ENCODE measurements at regions not wholly inside any gene's neighbourhood (a gene's known extent, or its start where the extent isn't known, plus 50 kb on each side); places are given as distances from the start of the nearest gene placed in this dataset.
"Not testable (repeated sequence)": the region's sequence is repeated elsewhere in the genome, so short reads cannot be mapped to it uniquely, and the experiment has no call there.

- DNase-seq (ENCODE audit: low read depth, low spot score), result no peak
These were observed 314.6 kb downstream of the THBS2 start for GRCh38 chr6:168939041-168939440.

DNA sequence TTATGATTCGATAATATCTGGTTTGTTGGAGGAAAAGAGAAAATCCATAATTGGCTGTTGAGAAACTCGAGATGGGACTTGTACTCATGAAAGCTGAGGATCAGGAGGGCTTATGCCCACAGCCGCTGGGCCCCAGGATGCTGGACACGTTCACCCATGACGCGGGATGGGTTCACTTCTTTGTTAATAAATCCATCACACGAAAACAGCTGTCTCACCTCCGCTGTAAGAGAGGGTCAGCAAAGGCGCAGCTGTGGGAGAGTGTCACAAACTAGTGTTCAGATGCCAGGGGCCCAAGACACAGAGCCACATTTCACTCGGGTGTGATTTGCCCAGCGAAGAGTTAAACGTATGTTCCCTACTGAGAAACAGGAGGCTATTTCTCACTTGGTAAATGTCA lies 315.1 kb downstream of the THBS2 start:
- no peak for DNase-seq (ENCODE audit: low read depth, low spot score)

DNA sequence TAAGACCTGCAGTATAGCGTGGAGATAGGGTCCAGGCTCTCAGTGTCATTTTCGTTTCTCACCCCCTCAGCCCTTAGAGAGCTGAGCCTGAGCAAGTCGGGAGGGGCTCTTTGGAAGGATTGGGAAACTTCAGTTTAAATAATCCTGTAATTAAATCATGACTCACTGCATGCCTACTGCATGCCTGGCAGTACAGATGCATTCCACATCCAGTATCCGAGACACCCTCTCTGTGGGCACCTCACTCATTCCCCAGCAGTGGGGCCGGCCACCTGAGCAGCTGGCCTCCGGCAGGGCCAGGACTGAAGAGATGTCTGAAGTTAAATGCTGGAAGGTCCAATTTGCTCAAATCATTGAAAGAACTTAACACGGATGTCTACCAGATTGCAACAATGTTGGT lies 316.6 kb downstream of the THBS2 start:
- no peak for DNase-seq (ENCODE audit: low read depth, low spot score)

DNA sequence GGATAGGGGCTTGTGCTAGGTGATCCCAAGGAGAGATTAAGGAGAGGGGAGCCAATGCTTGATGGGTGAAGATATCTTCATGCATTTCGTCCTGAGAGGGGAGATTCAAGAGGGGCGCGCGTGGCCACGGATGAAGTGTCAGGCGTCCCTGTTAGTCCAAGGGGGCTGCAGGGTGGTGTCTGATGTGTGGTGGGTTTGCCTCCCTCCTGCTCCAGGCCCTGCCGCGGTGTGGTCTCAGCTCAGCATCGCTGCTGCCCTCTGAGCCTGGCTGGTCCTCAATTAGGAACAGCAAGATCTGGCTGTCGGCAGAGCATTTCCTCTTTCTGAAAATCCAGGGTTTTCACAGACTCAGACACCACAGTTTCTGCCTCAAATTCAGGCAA lies 318.0 kb downstream of the THBS2 start:
- no peak for DNase-seq (ENCODE audit: low read depth, low spot score)

GRCh38 chr6:168934660-168935627 lies 318.7 kb downstream of the THBS2 start:
- no peak for DNase-seq (ENCODE audit: low read depth, low spot score)

DNA sequence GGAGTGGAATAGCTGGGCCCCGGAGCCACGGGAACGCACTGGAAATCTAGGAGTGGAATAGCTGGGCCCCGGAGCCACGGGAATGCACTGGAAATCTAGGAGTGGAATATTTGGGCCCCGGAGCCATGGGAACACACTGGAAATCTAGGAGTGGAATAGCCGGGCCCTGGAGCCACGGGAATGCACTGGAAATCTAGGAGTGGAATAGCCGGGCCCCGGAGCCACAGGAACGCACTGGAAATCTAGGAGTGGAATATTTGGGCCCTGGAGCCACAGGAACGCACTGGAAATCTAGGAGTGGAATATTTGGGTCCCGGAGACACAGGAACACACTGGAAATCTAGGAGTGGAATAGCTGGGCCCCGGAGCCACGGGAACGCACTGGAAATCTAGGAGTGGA lies 321.5 kb downstream of the THBS2 start:
- DNase-seq (ENCODE audit: low read depth, low spot score), result not testable (repeated sequence)

DNA sequence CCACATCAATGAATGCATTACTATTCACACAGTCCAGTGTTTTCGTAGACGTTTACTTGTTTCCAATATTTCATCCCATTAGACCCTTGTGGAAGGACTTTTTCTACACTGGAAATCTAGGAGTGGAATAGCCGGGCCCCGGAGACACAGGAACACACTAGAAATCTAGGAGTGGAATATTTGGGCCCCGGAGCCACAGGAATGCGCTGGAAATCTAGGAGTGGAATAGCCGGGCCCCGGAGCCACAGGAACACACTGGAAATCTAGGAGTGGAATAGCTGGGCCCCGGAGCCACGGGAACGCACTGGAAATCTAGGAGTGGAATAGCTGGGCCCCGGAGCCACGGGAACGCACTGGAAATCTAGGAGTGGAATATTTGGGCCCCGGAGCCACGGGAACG lies 322.6 kb downstream of the THBS2 start:
- DNase-seq (ENCODE audit: low read depth, low spot score), result not testable (repeated sequence)

DNA sequence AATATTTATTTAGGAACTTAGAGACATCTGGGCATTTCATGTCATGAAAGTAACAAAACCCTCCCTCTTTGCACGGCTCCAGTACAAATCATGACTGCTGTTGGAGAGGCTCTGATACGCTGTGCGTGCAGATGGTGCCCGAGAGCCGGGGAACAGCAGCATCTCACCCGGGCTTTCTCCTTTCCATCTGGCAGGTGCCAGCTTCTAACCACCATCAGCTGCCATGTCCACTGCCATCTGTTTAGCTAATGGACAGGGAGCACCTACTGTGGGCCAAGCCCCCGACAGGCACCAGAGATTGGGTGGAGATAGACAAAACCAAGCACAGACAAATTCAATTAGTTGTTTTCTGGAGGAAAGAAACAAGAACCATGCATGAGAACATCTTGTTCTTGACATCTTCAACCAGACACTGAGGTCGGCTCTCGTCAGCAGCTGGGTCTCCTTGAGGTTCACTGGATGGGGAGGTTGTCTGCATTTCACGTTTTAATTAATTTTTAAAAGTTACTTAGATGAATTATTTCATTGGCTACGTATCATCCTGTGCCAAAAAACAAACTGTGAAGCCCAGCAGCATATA lies 323.7 kb downstream of the THBS2 start:
- no peak for DNase-seq (ENCODE audit: low read depth, low spot score)

DNA sequence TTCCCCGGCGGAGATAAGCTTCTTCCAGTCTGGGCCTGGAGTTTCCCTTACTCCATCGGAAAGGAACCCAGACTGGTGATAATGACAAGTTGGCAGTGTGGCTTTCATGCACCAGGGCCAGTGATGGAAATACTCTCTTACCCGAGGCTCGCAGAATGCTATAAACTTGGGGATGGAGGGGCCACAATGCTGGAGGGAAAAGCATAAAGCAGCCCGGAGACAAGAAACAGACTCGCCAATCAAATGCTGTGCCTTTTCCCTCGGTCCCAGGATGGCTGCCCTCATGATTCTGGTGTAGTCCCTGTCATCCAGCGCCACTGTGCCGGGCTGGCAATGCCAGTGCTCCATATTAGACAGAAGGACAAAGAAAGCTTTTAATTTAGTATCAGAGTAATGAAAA lies 325.6 kb downstream of the THBS2 start:
- no peak for DNase-seq (ENCODE audit: low read depth, low spot score)

- DNase-seq (ENCODE audit: low read depth, low spot score), result no peak
These were observed 326.6 kb downstream of the THBS2 start for GRCh38 chr6:168927026-168927425.

GRCh38 chr6:168926306-168926705 lies 327.3 kb downstream of the THBS2 start:
- DNase-seq (ENCODE audit: low read depth, low spot score), result no peak

- DNase-seq (ENCODE audit: low read depth, low spot score), result no peak
These were observed 328.0 kb downstream of the THBS2 start for GRCh38 chr6:168925671-168926070.

DNA sequence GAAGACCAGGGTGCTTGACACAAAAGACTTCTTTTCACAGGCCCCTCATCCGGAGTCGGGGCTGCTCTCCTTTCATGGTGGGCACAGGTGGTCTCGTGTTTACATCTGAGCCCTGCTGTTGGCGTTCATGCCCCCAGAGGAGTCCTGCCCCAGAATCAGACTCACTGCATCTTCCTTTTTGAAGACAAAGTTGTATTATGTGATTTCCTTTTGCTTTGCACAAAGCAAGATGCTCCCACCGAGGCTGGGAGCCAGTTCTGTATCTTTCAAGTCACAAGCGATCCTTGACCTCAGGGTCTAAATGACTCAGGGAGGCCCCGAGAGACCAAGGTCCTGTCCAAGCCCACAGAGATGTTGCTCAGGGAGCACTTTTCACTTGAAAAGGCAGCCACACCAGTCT lies 330.5 kb downstream of the THBS2 start:
- no peak for DNase-seq (ENCODE audit: low read depth, low spot score)

DNA sequence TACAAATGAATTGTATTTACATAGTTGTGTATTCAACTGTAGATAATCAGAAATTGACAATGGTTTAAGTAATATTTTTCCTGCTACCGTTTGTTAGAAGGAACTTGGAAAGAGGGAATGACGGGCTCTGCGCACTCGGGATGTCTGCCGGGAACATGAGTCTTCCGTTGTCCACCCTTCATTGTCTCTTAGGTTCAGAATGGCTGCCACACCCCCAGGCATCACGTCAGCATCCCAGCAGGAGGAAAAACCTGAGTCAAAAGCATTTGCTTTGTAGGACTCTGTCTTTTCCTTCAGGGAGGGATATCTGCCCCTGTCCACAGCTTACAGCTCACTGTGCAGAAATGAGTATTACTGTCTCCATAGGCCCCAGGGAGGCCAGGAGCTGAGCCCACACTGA lies 331.2 kb downstream of the THBS2 start:
- no peak for DNase-seq (ENCODE audit: low read depth, low spot score)

- no peak for DNase-seq (ENCODE audit: low read depth, low spot score)
These were observed 333.4 kb downstream of the THBS2 start for GRCh38 chr6:168920289-168920688.

DNA sequence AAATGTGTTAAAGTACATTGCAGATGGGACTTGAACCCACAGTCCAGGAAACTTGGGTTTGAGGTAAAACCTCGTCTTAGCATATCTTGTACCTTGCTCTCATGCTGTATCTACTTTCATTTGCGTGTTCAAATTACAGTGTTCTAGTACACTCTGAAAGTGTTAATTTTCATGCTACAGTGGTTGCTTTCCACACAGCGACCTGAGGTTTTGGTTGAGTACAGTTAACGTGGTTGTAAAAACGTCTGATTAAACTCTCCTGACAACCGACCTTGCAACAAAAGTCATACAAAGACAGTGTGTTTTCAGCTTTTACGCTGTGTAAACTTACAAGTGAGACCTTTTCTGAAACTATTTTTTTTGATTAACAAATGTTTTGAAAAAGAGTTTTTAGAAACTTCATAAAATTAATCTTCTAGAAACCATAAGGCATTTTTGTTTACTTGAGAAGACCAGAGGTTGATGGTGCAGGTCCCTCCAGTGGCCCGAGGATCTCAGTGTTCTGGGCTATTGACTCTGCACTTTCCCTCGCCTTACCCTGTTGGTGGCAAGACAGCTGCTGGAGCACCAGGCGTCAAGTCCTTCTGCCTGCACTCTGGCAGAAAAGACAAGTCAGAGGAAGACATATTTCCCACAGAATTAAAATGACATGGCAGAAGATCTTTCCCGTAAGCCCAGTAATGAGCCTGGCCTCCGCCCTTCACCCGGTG lies 334.0 kb downstream of the THBS2 start:
- no peak for DNase-seq (ENCODE audit: low read depth, low spot score)

DNA sequence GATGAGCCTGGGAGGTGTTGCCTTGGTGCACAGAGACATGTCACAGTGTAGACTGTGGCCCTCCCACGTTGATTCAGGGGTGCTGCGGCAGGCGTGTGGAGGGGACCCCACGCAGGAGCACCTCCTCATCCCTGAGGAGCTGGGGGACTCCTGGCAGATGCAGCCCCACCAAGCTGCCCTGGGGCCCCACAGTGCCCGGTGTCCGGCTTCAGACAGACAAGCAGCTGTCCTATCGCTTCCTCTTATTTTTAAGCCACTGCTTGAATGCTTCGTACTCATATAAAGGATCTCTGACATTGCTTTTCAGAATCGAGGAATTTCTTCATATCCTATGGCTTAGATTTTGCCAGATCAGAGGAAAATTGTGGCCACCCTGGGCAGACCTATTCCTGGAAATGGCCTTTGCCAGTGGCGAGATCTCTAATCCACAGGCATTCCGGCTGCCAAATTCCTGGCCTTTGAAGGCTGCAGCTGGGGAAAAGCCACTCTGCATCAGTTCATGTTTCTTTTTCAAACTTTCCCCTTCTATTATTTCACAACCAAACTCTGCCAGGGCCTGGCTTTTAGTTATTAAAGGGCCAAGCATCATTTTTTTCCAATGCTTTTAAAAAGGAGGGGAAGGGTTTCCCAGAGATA lies 337.0 kb downstream of the THBS2 start:
- no peak for DNase-seq (ENCODE audit: low read depth, low spot score)

DNA sequence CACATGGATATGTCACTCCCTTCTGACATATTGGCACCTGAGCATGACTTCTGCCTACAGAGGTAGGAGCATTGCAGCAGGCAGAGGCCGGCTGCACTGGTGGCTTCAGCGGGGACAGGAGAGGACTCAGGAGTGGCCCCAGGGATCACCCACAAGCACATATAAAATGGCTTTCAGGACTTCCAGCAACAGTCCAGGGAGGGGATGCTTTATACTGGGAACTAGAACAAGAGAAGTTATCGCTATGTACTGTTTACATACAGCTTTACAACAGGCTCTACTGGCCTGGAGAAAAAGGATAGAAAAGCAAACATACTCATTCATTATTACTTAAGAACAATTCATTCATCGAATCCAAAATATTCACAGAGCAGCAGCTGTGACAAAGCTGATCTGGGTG lies 337.8 kb downstream of the THBS2 start:
- DNase-seq (ENCODE audit: low read depth, low spot score), result no peak

- no peak for DNase-seq (ENCODE audit: low read depth, low spot score)
These were observed 338.4 kb downstream of the THBS2 start for GRCh38 chr6:168915242-168915641.

DNA sequence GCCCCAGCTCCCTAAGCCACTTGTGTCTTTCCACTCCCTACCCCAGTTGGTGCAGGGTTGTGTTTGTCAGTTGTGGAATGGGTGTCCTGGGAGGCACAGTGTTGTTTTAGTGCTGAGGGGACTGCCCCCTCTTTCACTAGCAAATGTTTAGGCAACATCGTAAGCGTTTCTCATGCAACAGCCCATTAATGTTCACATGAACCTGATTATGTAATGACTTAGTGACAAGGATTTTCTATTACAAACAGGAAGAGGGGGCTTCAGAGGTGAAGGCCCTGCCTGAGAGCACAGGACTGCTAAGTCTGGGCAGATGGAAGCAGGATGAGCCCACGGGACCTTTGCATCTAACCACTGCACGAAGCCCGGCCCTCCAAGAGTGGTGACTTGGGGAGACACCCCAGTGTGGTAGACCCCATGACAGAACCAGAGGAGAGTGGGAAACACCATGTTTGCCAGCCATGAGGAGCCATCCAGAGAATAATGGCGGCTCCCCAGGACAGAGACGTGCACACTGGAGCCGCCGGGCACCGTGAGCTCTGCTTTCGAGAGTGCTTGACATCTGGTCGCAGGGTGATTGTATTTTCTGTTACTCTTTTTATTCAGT lies 339.7 kb downstream of the THBS2 start:
- no peak for DNase-seq (ENCODE audit: low read depth, low spot score)

DNA sequence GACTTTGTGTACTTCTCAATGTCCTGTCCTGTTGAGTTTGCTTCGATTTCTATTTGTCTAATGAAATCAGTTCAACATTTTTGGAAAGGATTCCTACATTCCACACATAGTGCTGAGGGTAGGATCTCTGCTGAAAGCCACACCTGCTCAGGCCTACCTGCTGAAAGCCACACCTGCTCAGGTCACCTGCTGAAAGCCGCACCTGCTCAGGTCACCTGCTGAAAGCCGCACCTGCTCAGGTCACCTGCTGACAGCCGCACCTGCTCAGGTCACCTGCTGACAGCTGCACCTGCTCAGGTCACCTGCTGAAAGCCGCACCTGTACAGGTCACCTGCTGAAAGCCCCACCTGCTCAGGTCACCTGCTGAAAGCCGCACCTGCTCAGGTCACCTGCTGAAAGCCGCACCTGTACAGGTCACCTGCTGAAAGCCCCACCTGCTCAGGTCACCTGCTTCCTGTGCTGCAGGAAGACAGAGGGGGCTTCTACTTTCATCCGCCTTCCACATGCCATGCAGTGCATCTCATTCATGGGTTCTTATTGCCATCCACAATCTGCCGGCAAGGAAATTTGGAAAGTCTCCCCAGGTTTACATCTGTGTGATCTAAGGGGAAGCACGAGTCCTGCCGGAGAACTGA lies 340.3 kb downstream of the THBS2 start:
- not testable (repeated sequence) for DNase-seq (ENCODE audit: low read depth, low spot score)

All from smooth muscle cell of the brain vasculature (primary cell).